Heart left ventricle (tissue), 16 donors: ENCODE measurements at regions not wholly inside any gene's neighbourhood (a gene's known extent, or its start where the extent isn't known, plus 50 kb on each side); places are given as distances from the start of the nearest gene placed in this dataset.

Source experiments
- ATAC-seq, 4 donors: fragments of 200-7000 bp; cut with Tn5 transposase; one replicate each; pipeline ENCODE4 v1.9.1; 2020 to 2022; ENCODE audit warnings: moderate library complexity in 4 of 4, mild to moderate bottlenecking in 3 of 4, moderate number of reproducible peaks in 1 of 4
- DNase-seq, 5 donors: peaks; one replicate each; pipeline ENCODE4 v3.0.0-alpha.2; 2020
- H3K27ac ChIP-seq, 12 donors: fragments of 200-600 bp; sonication (generic) in 4 of 12; one replicate each; pipeline versions ENCODE4 v1.5.0 to v1.8.0; 2016 to 2022; ENCODE audit warnings: mild to moderate bottlenecking in 2 of 12
- H3K27me3 ChIP-seq, 9 donors: fragments of 200-600 bp; sonication (generic) in 2 of 9; one replicate each; pipeline versions ENCODE4 v1.5.1 to v1.8.0; 2016 to 2022; ENCODE audit warnings: mild to moderate bottlenecking in 3 of 9
- H3K36me3 ChIP-seq, 9 donors: fragments of 200-600 bp; sonication (generic) in 2 of 9; one replicate each; pipeline versions ENCODE4 v1.5.0 to v1.8.0; 2018 to 2022; ENCODE audit warnings: mild to moderate bottlenecking in 2 of 9
- H3K4me1 ChIP-seq, 12 donors: fragments of 200-600 bp; sonication (generic) in 4 of 12; one replicate each; pipeline versions ENCODE4 v1.5.0 to v1.8.0; 2016 to 2022; ENCODE audit warnings: mild to moderate bottlenecking in 3 of 12
- H3K4me3 ChIP-seq, 12 donors: fragments of 200-600 bp; sonication (generic) in 4 of 12; one replicate each; pipeline versions ENCODE4 v1.5.0 to v1.8.0; 2017 to 2022; ENCODE audit warnings: mild to moderate bottlenecking in 9 of 12, moderate library complexity in 4 of 12
- H3K9me3 ChIP-seq, 12 donors: fragments of 200-600 bp; sonication (generic) in 4 of 12; one replicate each; pipeline versions ENCODE4 v1.5.0 to v1.8.0; 2016 to 2022; ENCODE audit warnings: mild to moderate bottlenecking in 1 of 12
- POLR2A ChIP-seq, 2 donors: fragments of 450-650 bp; IDR thresholded peaks; one replicate each; pipeline ENCODE4 v1.6.1; 2017; ENCODE audit warnings: antibody characterized with exemption in 2 of 2, mild to moderate bottlenecking in 2 of 2, moderate library complexity in 2 of 2
- WGBS, 4 donors: extraction: QIAGEN DNeasy Blood & Tissue Kit in 2 of 4; methylation state at CpG; one replicate each; pipeline versions ENCODE4 v1.1.5 to v1.1.7; 2013 to 2018; 5-methylcytosine and 5-hydroxymethylcytosine counted together
- intact Hi-C, 10 donors: fragments of 100-400 bp; cut with DNase I; formaldehyde crosslinking; loops; one replicate each; pipeline versions ENCODE4 v1.11.1 to v1.14.2; 2022
- TF ChIP-seq, protein P1 (sequence below), 12 donors: fragments of 200-600 bp; sonication (generic) in 4 of 12; IDR thresholded peaks; one replicate each; pipeline versions ENCODE4 v1.5.0 to v1.8.0; 2018 to 2022; ENCODE audit warnings: antibody characterized with exemption in 12 of 12, mild to moderate bottlenecking in 5 of 12
- donor health status: ischemic (EF 13 %, LVEDD 7.1; RV severe dilation, severe dysfunction).
- donor health status: healthy with polysubstance abuse.
- donor health status: DM: no; HTN: yes; CAD: no.
- donor health status: DM: no; HTN: no; CAD: no.
- donor health status: ischemic (EF 25% LVEDD 6.9; RV normal size, moderate dysfunction).
- donor health status: ischemic (EF 25% LVEDD 5.7; RV mildly dilated, moderate dysfunction).
- donor health status: healthy.
- donor health status: DM: yes; HTN: yes; CAD: no.
- donor health status: ischemic (EF 35%, LVEDD 5.7; RV mildly dilated, moderate dysfunction).
- donor health status: nonischemic (EF 11% LVEDD 7.7; RV severe dilation, severe dysfunction).
- donor health status: DM: yes; HTN: yes; CAD: no.
- donor health status: PGD.
- donor health status: ischemic (EF 29% LVEDD 5.4; RV normal size, mild dysfunction).
- donor health status: nonischemic (EF 23%, LVEDD 6.1; RV moderate dilation, normal function).

- no peak for ATAC-seq
- intact Hi-C loops: no loop called here
- WGBS, 4 donors: 76 to 89% (median 79%) methylated on average over 1 of the region's 1 CpG
These were observed 400.4 kb upstream of the LRRTM4 start for GRCh38 chr2:77922567-77922966.

GRCh38 chr2:77937366-77937765 lies 415.2 kb upstream of the LRRTM4 start:
- ATAC-seq: no peak
- Histone ChIP-seq H3K27ac (no peak overlapping the region), H3K9me3 (peaks cover 0 to 11% (median 0%) of the 10 kb centered on the region in 12 donors), H3K4me3 (no peak overlapping the region), H3K4me1 (no peaks in the 10 kb centered on the region), H3K27me3 (no peaks in the 10 kb centered on the region), H3K36me3 (no peaks in the 10 kb centered on the region)
- 86 to 90% (median 88%) methylated on average over 5 of the region's 5 CpGs for WGBS, 4 donors
- TF ChIP-seq, protein P1, sequence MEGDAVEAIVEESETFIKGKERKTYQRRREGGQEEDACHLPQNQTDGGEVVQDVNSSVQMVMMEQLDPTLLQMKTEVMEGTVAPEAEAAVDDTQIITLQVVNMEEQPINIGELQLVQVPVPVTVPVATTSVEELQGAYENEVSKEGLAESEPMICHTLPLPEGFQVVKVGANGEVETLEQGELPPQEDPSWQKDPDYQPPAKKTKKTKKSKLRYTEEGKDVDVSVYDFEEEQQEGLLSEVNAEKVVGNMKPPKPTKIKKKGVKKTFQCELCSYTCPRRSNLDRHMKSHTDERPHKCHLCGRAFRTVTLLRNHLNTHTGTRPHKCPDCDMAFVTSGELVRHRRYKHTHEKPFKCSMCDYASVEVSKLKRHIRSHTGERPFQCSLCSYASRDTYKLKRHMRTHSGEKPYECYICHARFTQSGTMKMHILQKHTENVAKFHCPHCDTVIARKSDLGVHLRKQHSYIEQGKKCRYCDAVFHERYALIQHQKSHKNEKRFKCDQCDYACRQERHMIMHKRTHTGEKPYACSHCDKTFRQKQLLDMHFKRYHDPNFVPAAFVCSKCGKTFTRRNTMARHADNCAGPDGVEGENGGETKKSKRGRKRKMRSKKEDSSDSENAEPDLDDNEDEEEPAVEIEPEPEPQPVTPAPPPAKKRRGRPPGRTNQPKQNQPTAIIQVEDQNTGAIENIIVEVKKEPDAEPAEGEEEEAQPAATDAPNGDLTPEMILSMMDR (IDR thresholded peaks at IDR 0.05): no peak
- no peak for TF ChIP-seq POLR2A (IDR thresholded peaks at IDR 0.05)
- DNase-seq: no peak
- intact Hi-C loops: no loop called here

More at GRCh38 chr2:77922567-77922966, 400.4 kb upstream of the LRRTM4 start:
- H3K9me3 ChIP-seq: no peaks in the 10 kb centered on the region
- H3K4me1 ChIP-seq: no peaks in the 10 kb centered on the region
- no peak for DNase-seq
- no peak overlapping the region for H3K4me3 ChIP-seq
- no peak for TF ChIP-seq POLR2A (IDR thresholded peaks at IDR 0.05)
- TF ChIP-seq, protein P1 (IDR thresholded peaks at IDR 0.05): no peak
- no peaks in the 10 kb centered on the region for H3K36me3 ChIP-seq
- H3K27ac ChIP-seq: no peak overlapping the region
- H3K27me3 ChIP-seq: no peaks in the 10 kb centered on the region

GRCh38 chr2:77938462-77938861 lies 416.3 kb upstream of the LRRTM4 start:
- Histone ChIP-seq H3K36me3 (no peaks in the 10 kb centered on the region), H3K4me1 (no peaks in the 10 kb centered on the region), H3K27me3 (no peaks in the 10 kb centered on the region), H3K4me3 (no peak overlapping the region), H3K27ac (no peak overlapping the region), H3K9me3 (peaks cover 0 to 4% (median 0%) of the 10 kb centered on the region in 12 donors)
- WGBS, 4 donors: 57 to 67% (median 64%) methylated on average over 1 of the region's 1 CpG
- intact Hi-C loops: no loop called here
- ATAC-seq (no peak), DNase-seq (no peak)
- no peak for TF ChIP-seq POLR2A (IDR thresholded peaks at IDR 0.05)
- TF ChIP-seq, protein P1 (IDR thresholded peaks at IDR 0.05): no peak

- TF ChIP-seq, protein P1 (IDR thresholded peaks at IDR 0.05): no peak
- TF ChIP-seq POLR2A (IDR thresholded peaks at IDR 0.05): no peak
- Histone ChIP-seq H3K27me3 (no peaks in the 10 kb centered on the region), H3K27ac (no peak overlapping the region), H3K4me1 (no peaks in the 10 kb centered on the region), H3K9me3 (peaks cover 0 to 4% (median 0%) of the 10 kb centered on the region in 12 donors), H3K36me3 (no peaks in the 10 kb centered on the region), H3K4me3 (no peak overlapping the region)
- ATAC-seq (no peak), DNase-seq (no peak)
- 61 to 85% (median 70%) methylated on average over 1 of the region's 1 CpG for WGBS, 4 donors
- intact Hi-C loops: no loop called here
These were observed 417.2 kb upstream of the LRRTM4 start for GRCh38 chr2:77939370-77939769.
